K562 (cell line): ENCODE measurements at regions not wholly inside any gene's neighbourhood (a gene's known extent, or its start where the extent isn't known, plus 50 kb on each side); places are given as distances from the start of the nearest gene placed in this dataset.

ENCODE experiments used
- ESRRA ChIP-seq: fragments of 450-650 bp; IDR thresholded peaks from 2 replicates; pipeline ENCODE4 v1.6.1; 2014; ENCODE audit warnings: low read depth, mild to moderate bottlenecking, moderate library complexity, borderline replicate concordance
- MYNN ChIP-seq, 2 experiments: sonication (generic); formaldehyde crosslinking in 1 of 2; IDR thresholded peaks; 2 replicates each; pipeline versions ENCODE4 v1.5.0 to v1.6.1; 2016 to 2020; ENCODE audit warnings: antibody characterized with exemption in 1 of 2, missing genetic modification reagents in 1 of 2
- RCOR1 ChIP-seq, 2 experiments: IDR thresholded peaks; 2 replicates each; pipeline ENCODE4 v1.6.1; 2012; ENCODE audit warnings: low read depth in 2 of 2, low read length in 2 of 2, borderline replicate concordance in 1 of 2, improper control_type of control experiment in 1 of 2
- SIN3B ChIP-seq: fragments of 450-650 bp; IDR thresholded peaks from 2 replicates; pipeline ENCODE4 v1.6.1; 2017; ENCODE audit warnings: low read depth, mild to moderate bottlenecking, moderate library complexity
- TAF1 ChIP-seq: IDR thresholded peaks from 2 replicates; pipeline ENCODE4 v1.6.1; 2011; ENCODE audit warnings: mild to moderate bottlenecking, low read length, moderate library complexity; ENCODE audit not compliant: insufficient read depth, control insufficient read depth, severe bottlenecking; ENCODE audit errors: extremely low read depth
- TF ChIP-seq, protein P1 (sequence below): fragments of 450-650 bp; IDR thresholded peaks from 2 replicates; pipeline ENCODE4 v1.6.1; 2017; ENCODE audit warnings: antibody characterized with exemption, mild to moderate bottlenecking
- TF ChIP-seq, protein P2 (sequence below), 3 experiments: IDR thresholded peaks in 2 of 3; conservative IDR thresholded peaks in 1 of 3; 2 replicates each; pipeline ENCODE4 v1.5.1; 2011 to 2012; ENCODE audit warnings: low read length in 3 of 3, mild to moderate bottlenecking in 3 of 3, control low read depth in 2 of 3, improper control_type of control experiment in 1 of 3, inconsistent platforms in 1 of 3, low read depth in 1 of 3, mixed read lengths in 1 of 3, moderate library complexity in 1 of 3; ENCODE audit not compliant: insufficient read depth in 2 of 3

DNA sequence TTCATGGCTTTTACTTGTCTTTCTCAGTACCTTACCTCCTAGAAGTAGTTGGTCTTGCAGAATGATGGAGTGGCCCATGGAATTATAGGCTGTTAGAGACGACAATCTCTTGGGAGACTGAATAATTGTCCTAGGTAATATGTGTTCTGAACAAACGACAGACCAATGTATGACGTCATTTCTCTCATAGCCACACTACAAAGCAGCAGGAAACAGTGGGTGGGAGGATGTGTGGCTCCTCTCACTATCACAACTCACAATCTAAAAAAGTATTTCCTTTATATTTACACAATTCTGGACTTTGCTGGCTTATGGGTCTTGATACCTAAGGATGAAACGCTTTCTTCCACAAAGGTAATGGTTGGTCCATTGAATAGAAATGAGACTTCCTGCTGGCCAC, 183.9 kb downstream of the TOX3 start:
- no peak for TF ChIP-seq ESRRA
- TF ChIP-seq, protein P1, sequence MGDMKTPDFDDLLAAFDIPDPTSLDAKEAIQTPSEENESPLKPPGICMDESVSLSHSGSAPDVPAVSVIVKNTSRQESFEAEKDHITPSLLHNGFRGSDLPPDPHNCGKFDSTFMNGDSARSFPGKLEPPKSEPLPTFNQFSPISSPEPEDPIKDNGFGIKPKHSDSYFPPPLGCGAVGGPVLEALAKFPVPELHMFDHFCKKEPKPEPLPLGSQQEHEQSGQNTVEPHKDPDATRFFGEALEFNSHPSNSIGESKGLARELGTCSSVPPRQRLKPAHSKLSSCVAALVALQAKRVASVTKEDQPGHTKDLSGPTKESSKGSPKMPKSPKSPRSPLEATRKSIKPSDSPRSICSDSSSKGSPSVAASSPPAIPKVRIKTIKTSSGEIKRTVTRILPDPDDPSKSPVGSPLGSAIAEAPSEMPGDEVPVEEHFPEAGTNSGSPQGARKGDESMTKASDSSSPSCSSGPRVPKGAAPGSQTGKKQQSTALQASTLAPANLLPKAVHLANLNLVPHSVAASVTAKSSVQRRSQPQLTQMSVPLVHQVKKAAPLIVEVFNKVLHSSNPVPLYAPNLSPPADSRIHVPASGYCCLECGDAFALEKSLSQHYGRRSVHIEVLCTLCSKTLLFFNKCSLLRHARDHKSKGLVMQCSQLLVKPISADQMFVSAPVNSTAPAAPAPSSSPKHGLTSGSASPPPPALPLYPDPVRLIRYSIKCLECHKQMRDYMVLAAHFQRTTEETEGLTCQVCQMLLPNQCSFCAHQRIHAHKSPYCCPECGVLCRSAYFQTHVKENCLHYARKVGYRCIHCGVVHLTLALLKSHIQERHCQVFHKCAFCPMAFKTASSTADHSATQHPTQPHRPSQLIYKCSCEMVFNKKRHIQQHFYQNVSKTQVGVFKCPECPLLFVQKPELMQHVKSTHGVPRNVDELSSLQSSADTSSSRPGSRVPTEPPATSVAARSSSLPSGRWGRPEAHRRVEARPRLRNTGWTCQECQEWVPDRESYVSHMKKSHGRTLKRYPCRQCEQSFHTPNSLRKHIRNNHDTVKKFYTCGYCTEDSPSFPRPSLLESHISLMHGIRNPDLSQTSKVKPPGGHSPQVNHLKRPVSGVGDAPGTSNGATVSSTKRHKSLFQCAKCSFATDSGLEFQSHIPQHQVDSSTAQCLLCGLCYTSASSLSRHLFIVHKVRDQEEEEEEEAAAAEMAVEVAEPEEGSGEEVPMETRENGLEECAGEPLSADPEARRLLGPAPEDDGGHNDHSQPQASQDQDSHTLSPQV: no peak
- TF ChIP-seq, protein P2, sequence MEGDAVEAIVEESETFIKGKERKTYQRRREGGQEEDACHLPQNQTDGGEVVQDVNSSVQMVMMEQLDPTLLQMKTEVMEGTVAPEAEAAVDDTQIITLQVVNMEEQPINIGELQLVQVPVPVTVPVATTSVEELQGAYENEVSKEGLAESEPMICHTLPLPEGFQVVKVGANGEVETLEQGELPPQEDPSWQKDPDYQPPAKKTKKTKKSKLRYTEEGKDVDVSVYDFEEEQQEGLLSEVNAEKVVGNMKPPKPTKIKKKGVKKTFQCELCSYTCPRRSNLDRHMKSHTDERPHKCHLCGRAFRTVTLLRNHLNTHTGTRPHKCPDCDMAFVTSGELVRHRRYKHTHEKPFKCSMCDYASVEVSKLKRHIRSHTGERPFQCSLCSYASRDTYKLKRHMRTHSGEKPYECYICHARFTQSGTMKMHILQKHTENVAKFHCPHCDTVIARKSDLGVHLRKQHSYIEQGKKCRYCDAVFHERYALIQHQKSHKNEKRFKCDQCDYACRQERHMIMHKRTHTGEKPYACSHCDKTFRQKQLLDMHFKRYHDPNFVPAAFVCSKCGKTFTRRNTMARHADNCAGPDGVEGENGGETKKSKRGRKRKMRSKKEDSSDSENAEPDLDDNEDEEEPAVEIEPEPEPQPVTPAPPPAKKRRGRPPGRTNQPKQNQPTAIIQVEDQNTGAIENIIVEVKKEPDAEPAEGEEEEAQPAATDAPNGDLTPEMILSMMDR (IDR thresholded peaks at IDR 0.05 in 2 of 3, conservative IDR thresholded peaks at IDR 0.05 in 1 of 3; ENCODE audit: insufficient read depth in 2 of 3, low read depth in 1 of 3, low read length in 3 of 3): no peak
- TF ChIP-seq MYNN (IDR thresholded peaks at IDR 0.05): no peak
- no peak for TF ChIP-seq MYNN (CRISPR knock-in tag; IDR thresholded peaks at IDR 0.05)
- no peak for TF ChIP-seq SIN3B
- TF ChIP-seq TAF1: no peak
- TF ChIP-seq RCOR1 (IDR thresholded peaks at IDR 0.05; ENCODE audit: borderline replicate concordance in 1 of 2, low read depth in 2 of 2, low read length in 2 of 2): no peak
